ENCODE measurements at regions not wholly inside any gene's neighbourhood (a gene's known extent, or its start where the extent isn't known, plus 50 kb on each side); places are given as distances from the start of the nearest gene placed in this dataset.

- ATAC-seq, result no peak
- TF ChIP-seq ZC3H10 (CRISPR knock-in tag; IDR thresholded peaks at IDR 0.05) (no peak), ZNF565 (CRISPR knock-in tag; conservative IDR thresholded peaks at IDR 0.05; ENCODE audit: low read depth) (no peak), TOX (CRISPR knock-in tag; IDR thresholded peaks at IDR 0.05; ENCODE audit: borderline replicate concordance) (no peak), GLIS3 (CRISPR knock-in tag; IDR thresholded peaks at IDR 0.05) (no peak), POU6F1 (CRISPR knock-in tag; IDR thresholded peaks at IDR 0.05; ENCODE audit: borderline replicate concordance, low read depth) (no peak), ARNTL (CRISPR knock-in tag; IDR thresholded peaks at IDR 0.05; ENCODE audit: borderline replicate concordance, low read depth) (no peak), CSRNP3 (CRISPR knock-in tag; IDR thresholded peaks at IDR 0.05) (no peak), CSDC2 (CRISPR knock-in tag; IDR thresholded peaks at IDR 0.05) (no peak), ZFP3 (CRISPR knock-in tag; IDR thresholded peaks at IDR 0.05) (no peak)
Observed at GRCh38 chr22:49483281-49483870, 344.3 kb downstream of the BRD1 start.

GRCh38 chr22:49482811-49483210, 344.9 kb downstream of the BRD1 start:
- no peak for ATAC-seq
- TF ChIP-seq ARNTL (CRISPR knock-in tag; IDR thresholded peaks at IDR 0.05; ENCODE audit: borderline replicate concordance, low read depth) (no peak), POU6F1 (CRISPR knock-in tag; IDR thresholded peaks at IDR 0.05; ENCODE audit: borderline replicate concordance, low read depth) (no peak), ZNF565 (CRISPR knock-in tag; conservative IDR thresholded peaks at IDR 0.05; ENCODE audit: low read depth) (no peak), CSRNP3 (CRISPR knock-in tag; IDR thresholded peaks at IDR 0.05) (no peak), ISL1 (CRISPR knock-in tag; IDR thresholded peaks at IDR 0.05) (no peak), ZNF8 (CRISPR knock-in tag; IDR thresholded peaks at IDR 0.05) (no peak), PPARA (CRISPR knock-in tag; IDR thresholded peaks at IDR 0.05; ENCODE audit: borderline replicate concordance) (no peak), ESRRG (CRISPR knock-in tag; IDR thresholded peaks at IDR 0.05) (no peak), TCF4 (CRISPR knock-in tag; IDR thresholded peaks at IDR 0.05; ENCODE audit: borderline replicate concordance) (no peak), TOX (CRISPR knock-in tag; IDR thresholded peaks at IDR 0.05; ENCODE audit: borderline replicate concordance) (no peak)

- TF ChIP-seq TSHZ2 (CRISPR knock-in tag; IDR thresholded peaks at IDR 0.05) (no peak), OSR1 (CRISPR knock-in tag; IDR thresholded peaks at IDR 0.05) (no peak), ZFP30 (CRISPR knock-in tag; IDR thresholded peaks at IDR 0.05) (no peak), BACH2 (CRISPR knock-in tag; IDR thresholded peaks at IDR 0.05; ENCODE audit: borderline replicate concordance) (no peak), ZC3H10 (CRISPR knock-in tag; IDR thresholded peaks at IDR 0.05) (no peak), SNAI2 (CRISPR knock-in tag; IDR thresholded peaks at IDR 0.05) (no peak), ZFP3 (CRISPR knock-in tag; IDR thresholded peaks at IDR 0.05) (no peak), ARNTL (CRISPR knock-in tag; IDR thresholded peaks at IDR 0.05; ENCODE audit: borderline replicate concordance, low read depth) (no peak)
- ATAC-seq, result no peak
Observed at GRCh38 chr22:49481659-49482399, 345.8 kb downstream of the BRD1 start.

Measured in SK-N-SH treated with all-trans-retinoic acid at 6 μM for 48 hours (cell line).